CD4-positive, alpha-beta T cell treated with Interleukin-1 beta for 1 hour (primary cell): ENCODE measurements at regions not wholly inside any gene's neighbourhood (a gene's known extent, or its start where the extent isn't known, plus 50 kb on each side); places are given as distances from the start of the nearest gene placed in this dataset.
"Not testable (repeated sequence)": the region's sequence is repeated elsewhere in the genome, so short reads cannot be mapped to it uniquely, and the experiment has no call there.

ENCODE experiments used
- DNase-seq, 2 donors: peaks; one replicate each; pipeline ENCODE4 v3.0.0-alpha.2; 2020 to 2022

- DNase-seq = not testable (repeated sequence)
Measured at GRCh38 chr3:81812098-81812497, 50.7 kb upstream of the GBE1 start.
